H1 (cell line): ENCODE measurements at regions not wholly inside any gene's neighbourhood (a gene's known extent, or its start where the extent isn't known, plus 50 kb on each side); places are given as distances from the start of the nearest gene placed in this dataset.

Source experiments
- ATF2 ChIP-seq: IDR thresholded peaks from 2 replicates; pipeline ENCODE4 v1.6.1; 2012; ENCODE audit warnings: low read length, inconsistent platforms
- SUZ12 ChIP-seq: fragments of 200-600 bp; sonication (generic); IDR thresholded peaks from 2 replicates; pipeline ENCODE4 v1.6.1; 2012; ENCODE audit warnings: mild to moderate bottlenecking, inconsistent platforms, low read length, moderate library complexity, mixed read lengths

DNA sequence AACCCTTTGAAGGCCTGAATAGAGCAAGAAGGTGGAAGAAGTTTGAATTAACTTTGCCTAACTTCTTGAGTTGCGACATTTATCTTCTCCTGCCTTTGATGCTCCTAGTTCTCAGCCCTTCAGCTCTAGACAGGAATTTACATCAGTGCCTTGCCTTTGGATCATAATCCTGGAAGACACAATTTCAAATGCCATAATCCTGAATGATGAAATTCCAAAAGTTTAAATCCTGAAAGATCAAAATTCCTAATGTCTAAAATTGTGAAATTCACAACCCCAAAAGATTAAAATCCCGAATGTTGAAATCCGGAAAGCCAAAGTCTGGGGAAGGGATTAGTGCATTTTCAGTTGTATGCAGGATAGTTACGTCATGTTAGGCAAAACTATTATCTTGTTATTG, 166.6 kb upstream of the PDZRN3 start (continued):
- TF ChIP-seq ATF2, result no peak
- TF ChIP-seq SUZ12, result no peak
- TF ChIP-seq, all 59 proteins: peak for 0
